ENCODE measurements at regions not wholly inside any gene's neighbourhood (a gene's known extent, or its start where the extent isn't known, plus 50 kb on each side); places are given as distances from the start of the nearest gene placed in this dataset.
"Not testable (repeated sequence)": the region's sequence is repeated elsewhere in the genome, so short reads cannot be mapped to it uniquely, and the experiment has no call there.

- Histone ChIP-seq H3K9me3 (ENCODE audit: control extremely low read depth in 1 of 3, control insufficient read depth in 2 of 3, insufficient read depth in 1 of 3, low read length in 2 of 3) (peaks cover 0 to 5% (median 0%) of the 10 kb centered on the region in 3 donors), H3K36me3 (replicated peaks in 1 of 2; ENCODE audit: control extremely low read depth in 1 of 2, control insufficient read depth in 1 of 2, extremely low read depth in 1 of 2, insufficient read depth in 2 of 2, low read length in 1 of 2) (no peaks in the 10 kb centered on the region), H3K4me3 (ENCODE audit: control extremely low read depth in 1 of 5, extremely low read depth in 1 of 5, insufficient read depth in 1 of 5, low read depth in 2 of 5, low read length in 4 of 5) (no peak overlapping the region), H3K4me2 (replicated peaks; ENCODE audit: low read depth, low read length, poor library complexity, severe bottlenecking) (no peak overlapping the region), H4K20me1 (ENCODE audit: control insufficient read depth, insufficient read depth, low read length, poor library complexity, severe bottlenecking) (no peaks in the 10 kb centered on the region), H3K27ac (ENCODE audit: low read length in 2 of 2) (no peak overlapping the region), H2AFZ (ENCODE audit: insufficient read depth, low read depth, low read length, poor library complexity, severe bottlenecking) (no peak overlapping the region), H3K9ac (ENCODE audit: low read length) (no peak overlapping the region), H3K79me2 (ENCODE audit: control insufficient read depth, insufficient read depth, low read length) (no peaks in the 10 kb centered on the region), H3K27me3 (replicated peaks in 1 of 4; ENCODE audit: control extremely low read depth in 1 of 4, control insufficient read depth in 3 of 4, insufficient read depth in 4 of 4, low read length in 3 of 4) (no peaks in the 10 kb centered on the region), H3K4me1 (ENCODE audit: control insufficient read depth in 2 of 2, insufficient read depth in 2 of 2, low read length in 2 of 2) (peaks cover 31 to 44% of the 10 kb centered on the region in 2 donors)
- ATAC-seq (ENCODE audit: low read depth), result no peak
- ChIA-PET POLR2A (no interaction called here), CTCF (no interaction called here)
- H3K27me3 Mint-ChIP-seq, result no peaks in the 10 kb centered on the region
- H3K4me1 Mint-ChIP-seq, result peaks cover 49% of the 10 kb centered on the region
- H3K27ac Mint-ChIP-seq, result no peak overlapping the region
- WGBS (ENCODE audit: insufficient coverage), result 80% methylated on average over 1 of the region's 5 CpGs
- DNase-seq, result no peak
- intact Hi-C loops (cut with micrococcal nuclease), result no loop called here
- H3K4me3 Mint-ChIP-seq, result no peak overlapping the region
- TF ChIP-seq CTCF (IDR thresholded peaks at IDR 0.05) (no peak), EZH2 (IDR thresholded peaks at IDR 0.05; ENCODE audit: borderline replicate concordance, insufficient read depth, low read depth, low read length, poor library complexity, severe bottlenecking) (no peak)
- no peaks in the 10 kb centered on the region for H3K9me3 Mint-ChIP-seq (ENCODE audit: insufficient read depth)
Measured at GRCh38 chr20:5663396-5663795, 52.6 kb upstream of the GPCPD1 start.

GRCh38 chr20:5662769-5663168 lies 52.0 kb upstream of the GPCPD1 start:
- peaks cover 0 to 5% (median 0%) of the 10 kb centered on the region in 3 donors for H3K9me3 ChIP-seq (ENCODE audit: control extremely low read depth in 1 of 3, control insufficient read depth in 2 of 3, insufficient read depth in 1 of 3, low read length in 2 of 3)
- H3K79me2 ChIP-seq (ENCODE audit: control insufficient read depth, insufficient read depth, low read length), result no peaks in the 10 kb centered on the region
- no peak overlapping the region for H2AFZ ChIP-seq (ENCODE audit: insufficient read depth, low read depth, low read length, poor library complexity, severe bottlenecking)
- H3K9ac ChIP-seq (ENCODE audit: low read length), result no peak overlapping the region
- POLR2A ChIA-PET, result no interaction called here
- CTCF ChIA-PET, result no interaction called here
- Mint-ChIP-seq H3K9me3 (ENCODE audit: insufficient read depth) (no peaks in the 10 kb centered on the region), H3K27ac (peak overlapping the region; percentile 69), H3K4me1 (peaks cover 47% of the 10 kb centered on the region), H3K27me3 (no peaks in the 10 kb centered on the region), H3K4me3 (no peak overlapping the region)
- no peaks in the 10 kb centered on the region for H4K20me1 ChIP-seq (ENCODE audit: control insufficient read depth, insufficient read depth, low read length, poor library complexity, severe bottlenecking)
- no peak overlapping the region for H3K27ac ChIP-seq (ENCODE audit: low read length in 2 of 2)
- TF ChIP-seq CTCF (IDR thresholded peaks at IDR 0.05) (no peak), EZH2 (IDR thresholded peaks at IDR 0.05; ENCODE audit: borderline replicate concordance, insufficient read depth, low read depth, low read length, poor library complexity, severe bottlenecking) (no peak)
- no peaks in the 10 kb centered on the region for H3K27me3 ChIP-seq (replicated peaks in 1 of 4; ENCODE audit: control extremely low read depth in 1 of 4, control insufficient read depth in 3 of 4, insufficient read depth in 4 of 4, low read length in 3 of 4)
- intact Hi-C loops (cut with micrococcal nuclease), result no loop called here
- H3K4me2 ChIP-seq (replicated peaks; ENCODE audit: low read depth, low read length, poor library complexity, severe bottlenecking), result no peak overlapping the region
- DNase-seq (no peak), ATAC-seq (ENCODE audit: low read depth) (no peak)
- WGBS (ENCODE audit: insufficient coverage), result 63% methylated on average over 1 of the region's 2 CpGs
- no peak overlapping the region for H3K4me3 ChIP-seq (ENCODE audit: control extremely low read depth in 1 of 5, extremely low read depth in 1 of 5, insufficient read depth in 1 of 5, low read depth in 2 of 5, low read length in 4 of 5)
- H3K4me1 ChIP-seq (ENCODE audit: control insufficient read depth in 2 of 2, insufficient read depth in 2 of 2, low read length in 2 of 2), result peaks cover 36 to 44% of the 10 kb centered on the region in 2 donors
- H3K36me3 ChIP-seq (replicated peaks in 1 of 2; ENCODE audit: control extremely low read depth in 1 of 2, control insufficient read depth in 1 of 2, extremely low read depth in 1 of 2, insufficient read depth in 2 of 2, low read length in 1 of 2), result no peaks in the 10 kb centered on the region

- H3K27ac Mint-ChIP-seq; H3K27me3 Mint-ChIP-seq; intact Hi-C loops (cut with micrococcal nuclease); DNase-seq; H3K9me3 Mint-ChIP-seq (ENCODE audit: insufficient read depth); H3K36me3 ChIP-seq (replicated peaks in 1 of 2; ENCODE audit: control extremely low read depth in 1 of 2, control insufficient read depth in 1 of 2, extremely low read depth in 1 of 2, insufficient read depth in 2 of 2, low read length in 1 of 2); H3K4me3 Mint-ChIP-seq; H3K4me2 ChIP-seq (replicated peaks; ENCODE audit: low read depth, low read length, poor library complexity, severe bottlenecking); H3K9ac ChIP-seq (ENCODE audit: low read length); H3K4me3 ChIP-seq (ENCODE audit: control extremely low read depth in 1 of 5, extremely low read depth in 1 of 5, insufficient read depth in 1 of 5, low read depth in 2 of 5, low read length in 4 of 5); POLR2A ChIA-PET; H4K20me1 ChIP-seq (ENCODE audit: control insufficient read depth, insufficient read depth, low read length, poor library complexity, severe bottlenecking); H3K79me2 ChIP-seq (ENCODE audit: control insufficient read depth, insufficient read depth, low read length); H2AFZ ChIP-seq (ENCODE audit: insufficient read depth, low read depth, low read length, poor library complexity, severe bottlenecking); H3K27me3 ChIP-seq (replicated peaks in 1 of 4; ENCODE audit: control extremely low read depth in 1 of 4, control insufficient read depth in 3 of 4, insufficient read depth in 4 of 4, low read length in 3 of 4); H3K9me3 ChIP-seq (ENCODE audit: control extremely low read depth in 1 of 3, control insufficient read depth in 2 of 3, insufficient read depth in 1 of 3, low read length in 2 of 3); ATAC-seq (ENCODE audit: low read depth); H3K27ac ChIP-seq (ENCODE audit: low read length in 2 of 2): not testable (repeated sequence)
- 100% methylated on average over 4 of the region's 8 CpGs for WGBS (ENCODE audit: insufficient coverage)
- H3K4me1 Mint-ChIP-seq, result peaks cover 56% of the 10 kb centered on the region
- peaks cover 40 to 55% of the 10 kb centered on the region in 2 donors for H3K4me1 ChIP-seq (ENCODE audit: control insufficient read depth in 2 of 2, insufficient read depth in 2 of 2, low read length in 2 of 2)
- CTCF ChIA-PET, result interaction anchor here (2.4 kb wide), 1 partner anchor 16 kb away, joined by 10 read pairs; no protein-coding TSS in a partner anchor
Measured at GRCh38 chr20:5660756-5661155, 50.0 kb upstream of the GPCPD1 start.
